ENCODE measurements at regions not wholly inside any gene's neighbourhood (a gene's known extent, or its start where the extent isn't known, plus 50 kb on each side); places are given as distances from the start of the nearest gene placed in this dataset.

GRCh38 chr14:30385925-30386324 is 173.0 kb upstream of the G2E3 start:
- H2AFZ ChIP-seq (ENCODE audit: low read length) = no peak overlapping the region
- H2BK120ac ChIP-seq (ENCODE audit: low read depth, low read length, poor library complexity, severe bottlenecking) = no peak overlapping the region
- no peak overlapping the region for H3T11ph ChIP-seq (ENCODE audit: low read length)
- H3K36me3 Mint-ChIP-seq (ENCODE audit: insufficient read depth in 1 of 3, low read depth in 3 of 3) = no peaks in the 10 kb centered on the region
- H3K4me1 Mint-ChIP-seq = peaks cover 13 to 16% of the 10 kb centered on the region in 2 experiments
- no peak overlapping the region for H4K5ac ChIP-seq (ENCODE audit: insufficient read length, low read depth, low read length)
- no peaks in the 10 kb centered on the region for H4K20me1 ChIP-seq (ENCODE audit: control insufficient read depth, insufficient read depth, insufficient read length)
- H4K8ac ChIP-seq (replicated peaks; ENCODE audit: insufficient read length, low read depth, low read length) = no peak overlapping the region
- no peak overlapping the region for H3K9ac ChIP-seq (ENCODE audit: extremely low read depth, insufficient read length, low read length)
- no peak overlapping the region for H2BK15ac ChIP-seq (ENCODE audit: low read depth, low read length)
- no peak overlapping the region for H2BK5ac ChIP-seq (ENCODE audit: insufficient read length, low read length)
- H3K18ac ChIP-seq (ENCODE audit: insufficient read length, low read depth, low read length) = no peak overlapping the region
- H3K79me2 ChIP-seq (ENCODE audit: insufficient read depth, low read length) = no peaks in the 10 kb centered on the region
- no peaks in the 10 kb centered on the region for H3K9me3 ChIP-seq (ENCODE audit: control insufficient read depth, low read depth, low read length)
- no peak for DNase-seq
- no peaks in the 10 kb centered on the region for H3K4me1 ChIP-seq (ENCODE audit: insufficient read depth, low read length)
- no peak overlapping the region for H3K23ac ChIP-seq (ENCODE audit: insufficient read length, low read depth, low read length)
- no peak overlapping the region for H3K4ac ChIP-seq (ENCODE audit: low read depth, low read length)
- no peak overlapping the region for H2BK12ac ChIP-seq (ENCODE audit: insufficient read length, low read depth, low read length)
- no peaks in the 10 kb centered on the region for H3K27me3 Mint-ChIP-seq (ENCODE audit: low read depth)
- H3K27ac ChIP-seq (ENCODE audit: insufficient read length, low read depth, low read length) = no peak overlapping the region
- H3K14ac ChIP-seq (ENCODE audit: insufficient read depth, low read length) = no peak overlapping the region
- H2AK5ac ChIP-seq (ENCODE audit: insufficient read length, low read length) = no peak overlapping the region
- no peaks in the 10 kb centered on the region for H3K79me1 ChIP-seq (ENCODE audit: insufficient read depth, low read depth, low read length, poor library complexity, severe bottlenecking)
- H4K91ac ChIP-seq (ENCODE audit: insufficient read length, low read depth, low read length) = no peak overlapping the region
- no peak overlapping the region for H2BK20ac ChIP-seq (ENCODE audit: low read depth, low read length, poor library complexity, severe bottlenecking)
- no peak overlapping the region for H3K4me3 Mint-ChIP-seq
- H3K56ac ChIP-seq (ENCODE audit: insufficient read length, low read depth, low read length) = no peak overlapping the region
- no peaks in the 10 kb centered on the region for H3K23me2 ChIP-seq (ENCODE audit: insufficient read length, low read depth, low read length, poor library complexity, severe bottlenecking)
- H3K4me2 ChIP-seq (ENCODE audit: insufficient read depth, insufficient read length, low read length) = no peak overlapping the region
- no peak overlapping the region for H3K27ac Mint-ChIP-seq
- no peaks in the 10 kb centered on the region for H3K9me3 Mint-ChIP-seq
- no peaks in the 10 kb centered on the region for H3K27me3 ChIP-seq (ENCODE audit: insufficient read depth, low read length)
- no CpG with 5 or more reads among the region's 1 CpG for WGBS (ENCODE audit: extremely low coverage, insufficient read length, low lambda C conversion rate)
- TF ChIP-seq CTCF (conservative IDR thresholded peaks at IDR 0.05) = no peak

Measured in H9 (cell line).